ENCODE measurements at regions not wholly inside any gene's neighbourhood (a gene's known extent, or its start where the extent isn't known, plus 50 kb on each side); places are given as distances from the start of the nearest gene placed in this dataset.

- Histone ChIP-seq H2AFZ (ENCODE audit: insufficient read depth, low read length, poor library complexity) (no peak overlapping the region), H3K79me1 (ENCODE audit: low read length) (no peaks in the 10 kb centered on the region), H4K8ac (ENCODE audit: low read depth, low read length) (no peak overlapping the region), H3K27ac (ENCODE audit: low read depth, low read length) (no peak overlapping the region), H2BK120ac (ENCODE audit: insufficient read depth, low read length, poor library complexity) (no peak overlapping the region), H2BK5ac (ENCODE audit: low read depth, low read length, poor library complexity) (no peak overlapping the region), H3K4me3 (ENCODE audit: low read depth, low read length) (no peak overlapping the region), H3K4ac (ENCODE audit: low read depth, low read length) (no peak overlapping the region), H3K79me2 (ENCODE audit: control insufficient read depth, insufficient read depth, low read length, poor library complexity) (no peaks in the 10 kb centered on the region), H3K18ac (ENCODE audit: low read length) (no peak overlapping the region), H3K4me1 (ENCODE audit: control insufficient read depth in 1 of 2, insufficient read depth in 2 of 2, low read length in 2 of 2) (no peaks in the 10 kb centered on the region), H3K9me3 (ENCODE audit: insufficient read depth, low read depth, low read length) (no peaks in the 10 kb centered on the region), H3K23ac (ENCODE audit: low read length) (no peak overlapping the region), H2AK5ac (ENCODE audit: low read length) (no peak overlapping the region), H3K36me3 (ENCODE audit: control insufficient read depth in 1 of 2, insufficient read depth in 2 of 2, low read length in 2 of 2) (no peaks in the 10 kb centered on the region), H4K12ac (ENCODE audit: low read depth, low read length) (no peak overlapping the region), H2BK12ac (ENCODE audit: low read length) (no peak overlapping the region), H3K14ac (ENCODE audit: low read length) (no peak overlapping the region), H3K4me2 (ENCODE audit: low read length) (no peak overlapping the region), H3K9ac (ENCODE audit: low read length) (no peak overlapping the region), H4K91ac (ENCODE audit: low read depth, low read length) (no peak overlapping the region), H3K27me3 (ENCODE audit: insufficient read depth, low read length) (no peaks in the 10 kb centered on the region)
- WGBS (ENCODE audit: extremely low coverage, insufficient coverage, insufficient read length), result no CpG with 5 or more reads among the region's 5 CpGs
- no peak for DNase-seq
Observed at GRCh38 chr5:93346301-93346700, 234.7 kb downstream of the NR2F1-AS1 start.

GRCh38 chr5:93343570-93343969 is 237.4 kb downstream of the NR2F1-AS1 start:
- Histone ChIP-seq H3K4me1 (ENCODE audit: control insufficient read depth in 1 of 2, insufficient read depth in 2 of 2, low read length in 2 of 2) (no peaks in the 10 kb centered on the region), H2AK5ac (ENCODE audit: low read length) (no peak overlapping the region), H2AFZ (ENCODE audit: insufficient read depth, low read length, poor library complexity) (no peak overlapping the region), H3K79me1 (ENCODE audit: low read length) (no peaks in the 10 kb centered on the region), H3K9ac (ENCODE audit: low read length) (no peak overlapping the region), H3K27ac (ENCODE audit: low read depth, low read length) (no peak overlapping the region), H3K27me3 (ENCODE audit: insufficient read depth, low read length) (no peaks in the 10 kb centered on the region), H4K12ac (ENCODE audit: low read depth, low read length) (no peak overlapping the region), H3K23ac (ENCODE audit: low read length) (no peak overlapping the region), H3K4me3 (ENCODE audit: low read depth, low read length) (no peak overlapping the region), H3K4me2 (ENCODE audit: low read length) (no peak overlapping the region), H3K14ac (ENCODE audit: low read length) (no peak overlapping the region), H3K4ac (ENCODE audit: low read depth, low read length) (no peak overlapping the region), H3K18ac (ENCODE audit: low read length) (no peak overlapping the region), H3K36me3 (ENCODE audit: control insufficient read depth in 1 of 2, insufficient read depth in 2 of 2, low read length in 2 of 2) (no peaks in the 10 kb centered on the region), H2BK12ac (ENCODE audit: low read length) (no peak overlapping the region), H3K9me3 (ENCODE audit: insufficient read depth, low read depth, low read length) (no peaks in the 10 kb centered on the region), H2BK5ac (ENCODE audit: low read depth, low read length, poor library complexity) (no peak overlapping the region), H3K79me2 (ENCODE audit: control insufficient read depth, insufficient read depth, low read length, poor library complexity) (no peaks in the 10 kb centered on the region), H2BK120ac (ENCODE audit: insufficient read depth, low read length, poor library complexity) (no peak overlapping the region), H4K8ac (ENCODE audit: low read depth, low read length) (no peak overlapping the region), H4K91ac (ENCODE audit: low read depth, low read length) (no peak overlapping the region)
- no CpG with 5 or more reads among the region's 3 CpGs for WGBS (ENCODE audit: extremely low coverage, insufficient coverage, insufficient read length)
- DNase-seq, result no peak

- WGBS (ENCODE audit: extremely low coverage, insufficient coverage, insufficient read length), result no CpG with 5 or more reads among the region's 6 CpGs
- Histone ChIP-seq H4K12ac (ENCODE audit: low read depth, low read length) (no peak overlapping the region), H3K27ac (ENCODE audit: low read depth, low read length) (no peak overlapping the region), H3K18ac (ENCODE audit: low read length) (no peak overlapping the region), H3K9ac (ENCODE audit: low read length) (no peak overlapping the region), H2BK5ac (ENCODE audit: low read depth, low read length, poor library complexity) (no peak overlapping the region), H3K27me3 (ENCODE audit: insufficient read depth, low read length) (no peaks in the 10 kb centered on the region), H3K9me3 (ENCODE audit: insufficient read depth, low read depth, low read length) (no peaks in the 10 kb centered on the region), H3K4ac (ENCODE audit: low read depth, low read length) (no peak overlapping the region), H3K79me2 (ENCODE audit: control insufficient read depth, insufficient read depth, low read length, poor library complexity) (no peaks in the 10 kb centered on the region), H3K4me2 (ENCODE audit: low read length) (no peak overlapping the region), H2BK12ac (ENCODE audit: low read length) (no peak overlapping the region), H3K4me1 (ENCODE audit: control insufficient read depth in 1 of 2, insufficient read depth in 2 of 2, low read length in 2 of 2) (no peaks in the 10 kb centered on the region), H4K8ac (ENCODE audit: low read depth, low read length) (no peak overlapping the region), H2BK120ac (ENCODE audit: insufficient read depth, low read length, poor library complexity) (no peak overlapping the region), H3K14ac (ENCODE audit: low read length) (no peak overlapping the region), H3K4me3 (ENCODE audit: low read depth, low read length) (no peak overlapping the region), H2AK5ac (ENCODE audit: low read length) (no peak overlapping the region), H3K23ac (ENCODE audit: low read length) (no peak overlapping the region), H2AFZ (ENCODE audit: insufficient read depth, low read length, poor library complexity) (no peak overlapping the region), H4K91ac (ENCODE audit: low read depth, low read length) (no peak overlapping the region), H3K79me1 (ENCODE audit: low read length) (no peaks in the 10 kb centered on the region), H3K36me3 (ENCODE audit: control insufficient read depth in 1 of 2, insufficient read depth in 2 of 2, low read length in 2 of 2) (no peaks in the 10 kb centered on the region)
- DNase-seq, result no peak
Observed at GRCh38 chr5:93342563-93343061, 238.4 kb downstream of the NR2F1-AS1 start.

GRCh38 chr5:93340881-93341280 is 240.1 kb downstream of the NR2F1-AS1 start:
- H3K23ac ChIP-seq (ENCODE audit: low read length), result no peak overlapping the region
- H4K8ac ChIP-seq (ENCODE audit: low read depth, low read length), result no peak overlapping the region
- no peak overlapping the region for H2AFZ ChIP-seq (ENCODE audit: insufficient read depth, low read length, poor library complexity)
- DNase-seq, result no peak
- no peak overlapping the region for H2BK12ac ChIP-seq (ENCODE audit: low read length)
- H3K36me3 ChIP-seq (ENCODE audit: control insufficient read depth in 1 of 2, insufficient read depth in 2 of 2, low read length in 2 of 2), result no peaks in the 10 kb centered on the region
- H3K4me1 ChIP-seq (ENCODE audit: control insufficient read depth in 1 of 2, insufficient read depth in 2 of 2, low read length in 2 of 2), result no peaks in the 10 kb centered on the region
- no peak overlapping the region for H3K9ac ChIP-seq (ENCODE audit: low read length)
- no peak overlapping the region for H2AK5ac ChIP-seq (ENCODE audit: low read length)
- H4K12ac ChIP-seq (ENCODE audit: low read depth, low read length), result no peak overlapping the region
- no peak overlapping the region for H2BK120ac ChIP-seq (ENCODE audit: insufficient read depth, low read length, poor library complexity)
- no peak overlapping the region for H3K14ac ChIP-seq (ENCODE audit: low read length)
- no peak overlapping the region for H3K27ac ChIP-seq (ENCODE audit: low read depth, low read length)
- no CpG with 5 or more reads among the region's 5 CpGs for WGBS (ENCODE audit: extremely low coverage, insufficient coverage, insufficient read length)
- no peak overlapping the region for H2BK5ac ChIP-seq (ENCODE audit: low read depth, low read length, poor library complexity)
- no peak overlapping the region for H3K18ac ChIP-seq (ENCODE audit: low read length)
- no peaks in the 10 kb centered on the region for H3K9me3 ChIP-seq (ENCODE audit: insufficient read depth, low read depth, low read length)
- H3K4ac ChIP-seq (ENCODE audit: low read depth, low read length), result no peak overlapping the region
- no peaks in the 10 kb centered on the region for H3K79me2 ChIP-seq (ENCODE audit: control insufficient read depth, insufficient read depth, low read length, poor library complexity)
- no peak overlapping the region for H3K4me3 ChIP-seq (ENCODE audit: low read depth, low read length)
- H3K79me1 ChIP-seq (ENCODE audit: low read length), result no peaks in the 10 kb centered on the region
- H3K4me2 ChIP-seq (ENCODE audit: low read length), result no peak overlapping the region
- no peaks in the 10 kb centered on the region for H3K27me3 ChIP-seq (ENCODE audit: insufficient read depth, low read length)
- H4K91ac ChIP-seq (ENCODE audit: low read depth, low read length), result no peak overlapping the region
